ENCODE measurements at regions not wholly inside any gene's neighbourhood (a gene's known extent, or its start where the extent isn't known, plus 50 kb on each side); places are given as distances from the start of the nearest gene placed in this dataset.
"Not testable (repeated sequence)": the region's sequence is repeated elsewhere in the genome, so short reads cannot be mapped to it uniquely, and the experiment has no call there.

DNA sequence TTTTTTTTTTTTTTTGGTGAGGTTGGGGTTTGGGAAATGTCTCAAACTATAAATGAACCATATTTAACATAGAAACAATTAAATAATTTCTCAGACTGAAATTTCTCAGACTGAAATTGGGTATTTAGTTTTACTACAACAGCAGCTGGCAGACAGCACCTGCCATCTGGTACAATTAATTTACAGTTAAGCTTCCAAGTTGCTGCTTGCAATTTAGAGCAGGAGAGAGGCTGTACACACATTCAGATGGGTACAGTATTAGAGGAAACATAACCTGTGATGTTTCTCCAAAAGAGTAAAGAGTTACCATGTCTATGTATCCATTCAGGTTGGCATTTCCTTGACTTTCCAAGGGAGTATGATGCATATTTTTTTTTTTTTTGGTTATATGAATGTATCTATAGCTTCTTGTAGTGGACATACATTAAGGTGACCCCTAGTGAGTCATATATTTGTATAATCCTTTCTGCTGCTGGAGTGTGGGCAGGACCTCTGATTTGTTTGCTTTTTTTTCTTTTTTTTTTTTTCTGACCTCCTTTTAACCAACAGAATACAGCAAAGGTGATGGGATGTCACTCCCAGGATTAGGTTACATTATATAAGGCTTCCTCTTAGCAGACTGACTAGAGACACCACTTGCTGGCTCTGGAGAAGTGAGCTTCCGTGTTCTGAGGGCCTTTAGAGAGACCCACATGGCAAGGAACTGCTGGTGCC, 201.7 kb downstream of the PTH2R start:
- no peak for DNase-seq (ENCODE audit: low spot score)

DNA sequence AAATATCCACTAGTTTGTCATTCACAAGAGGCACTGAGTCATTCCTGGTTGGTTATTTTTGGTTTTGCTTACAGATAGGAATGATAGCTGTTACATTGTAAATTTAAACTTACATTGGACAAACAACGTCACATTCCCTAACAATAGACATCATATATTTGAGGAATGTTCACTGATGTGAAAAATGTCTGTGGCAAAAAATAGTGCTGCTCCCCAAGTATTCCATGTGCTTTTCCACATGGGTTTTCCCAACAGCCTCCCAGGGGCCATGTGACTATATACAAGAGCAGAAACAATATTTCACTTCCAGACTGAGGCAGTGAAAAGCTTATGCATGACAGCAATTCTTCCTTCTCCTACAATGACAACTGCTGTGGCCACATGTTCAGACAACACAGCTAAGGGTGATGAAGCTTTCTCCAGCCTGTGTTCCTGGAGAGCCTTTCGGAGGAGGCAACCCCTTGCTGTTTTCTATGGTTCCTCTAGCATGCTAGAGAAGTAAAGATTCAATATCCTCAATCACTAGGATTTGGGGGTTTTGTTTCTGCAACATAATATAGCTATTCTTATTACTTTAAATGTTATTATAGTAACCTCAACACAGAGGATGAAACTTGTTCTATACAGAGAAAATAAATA, 202.7 kb downstream of the PTH2R start:
- no peak for DNase-seq (ENCODE audit: low spot score)

DNA sequence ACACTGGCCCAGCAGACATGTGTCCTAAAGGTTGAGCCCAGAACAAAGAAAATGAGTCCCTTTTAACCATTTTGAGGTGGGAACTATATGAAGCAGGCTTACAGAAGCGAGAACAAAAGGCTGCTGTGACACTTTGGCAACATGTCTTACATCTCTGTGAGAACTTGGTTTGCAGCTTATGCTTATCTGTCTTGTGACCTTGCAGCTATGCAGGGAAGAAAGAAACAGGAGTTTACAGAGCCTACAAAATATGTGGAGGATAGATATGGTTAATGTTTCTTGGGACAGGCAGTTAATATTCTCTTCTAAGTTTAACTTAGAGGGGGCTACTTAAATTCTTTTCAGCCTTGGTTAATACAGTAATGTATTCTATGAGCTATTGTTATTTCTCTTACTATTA, 209.1 kb downstream of the PTH2R start:
- DNase-seq (ENCODE audit: low spot score), result not testable (repeated sequence)

DNA sequence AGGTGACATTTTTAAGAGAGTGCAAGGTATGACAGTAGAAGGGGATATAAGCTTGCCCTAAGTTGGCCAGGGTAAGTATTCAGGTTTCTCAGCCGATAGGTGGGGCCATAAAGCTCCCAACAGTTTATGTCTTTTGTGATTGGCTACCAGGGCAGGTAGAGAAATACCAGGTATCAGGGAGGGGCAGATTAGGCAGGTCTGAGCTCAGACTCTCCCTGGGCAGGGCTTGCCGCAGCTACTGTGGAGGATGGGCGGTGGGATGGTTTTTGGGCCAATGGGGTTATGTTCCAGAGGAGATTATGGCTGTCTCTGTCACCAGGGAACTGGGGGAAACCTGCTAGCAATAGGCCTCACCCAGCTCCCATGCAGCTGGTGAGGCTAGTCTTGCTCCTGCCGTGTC, 211.6 kb downstream of the PTH2R start:
- DNase-seq (ENCODE audit: low spot score), result no peak

DNA sequence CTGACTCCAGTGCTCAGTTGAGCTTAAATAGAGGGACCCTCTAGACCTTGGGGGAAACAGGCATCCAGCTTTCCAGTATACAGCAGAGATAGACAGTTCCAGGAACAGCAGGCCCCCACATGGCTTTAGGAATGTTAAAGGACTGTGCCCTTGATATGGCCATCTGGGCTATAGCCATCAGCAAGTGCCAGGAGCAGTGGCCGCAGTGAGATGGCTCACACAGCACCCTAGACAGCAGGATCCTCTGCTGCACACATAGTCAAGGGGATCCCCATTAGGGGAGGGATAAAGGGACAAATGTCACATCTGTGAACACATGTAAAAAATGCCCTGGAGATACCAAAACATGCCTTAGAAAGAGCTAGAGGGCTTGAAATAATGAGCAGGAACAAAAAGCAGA, 213.4 kb downstream of the PTH2R start:
- no peak for DNase-seq (ENCODE audit: low spot score)

DNA sequence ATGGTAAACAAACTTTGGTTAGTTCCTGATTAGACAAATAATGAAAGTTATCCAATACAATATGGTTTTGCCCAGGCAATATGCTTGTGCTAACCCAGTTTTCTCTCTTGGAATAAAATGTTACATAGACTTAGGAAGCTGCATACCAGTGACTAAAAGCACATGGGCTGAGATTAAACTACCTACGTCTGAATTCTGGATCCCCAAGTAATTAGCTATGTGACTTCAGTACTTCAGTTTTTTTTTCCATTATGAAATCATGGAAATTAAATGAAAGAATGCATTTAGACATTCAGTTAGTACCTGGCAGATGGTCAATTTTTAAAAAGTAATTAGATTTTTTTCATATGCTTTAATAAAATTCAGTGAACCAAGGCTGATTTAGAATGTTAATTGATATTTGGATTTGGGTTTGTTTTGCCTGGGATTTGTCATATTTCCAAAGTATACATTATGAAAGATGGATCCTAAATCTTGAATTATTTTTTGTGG, 213.9 kb downstream of the PTH2R start:
- no peak for DNase-seq (ENCODE audit: low spot score)

DNA sequence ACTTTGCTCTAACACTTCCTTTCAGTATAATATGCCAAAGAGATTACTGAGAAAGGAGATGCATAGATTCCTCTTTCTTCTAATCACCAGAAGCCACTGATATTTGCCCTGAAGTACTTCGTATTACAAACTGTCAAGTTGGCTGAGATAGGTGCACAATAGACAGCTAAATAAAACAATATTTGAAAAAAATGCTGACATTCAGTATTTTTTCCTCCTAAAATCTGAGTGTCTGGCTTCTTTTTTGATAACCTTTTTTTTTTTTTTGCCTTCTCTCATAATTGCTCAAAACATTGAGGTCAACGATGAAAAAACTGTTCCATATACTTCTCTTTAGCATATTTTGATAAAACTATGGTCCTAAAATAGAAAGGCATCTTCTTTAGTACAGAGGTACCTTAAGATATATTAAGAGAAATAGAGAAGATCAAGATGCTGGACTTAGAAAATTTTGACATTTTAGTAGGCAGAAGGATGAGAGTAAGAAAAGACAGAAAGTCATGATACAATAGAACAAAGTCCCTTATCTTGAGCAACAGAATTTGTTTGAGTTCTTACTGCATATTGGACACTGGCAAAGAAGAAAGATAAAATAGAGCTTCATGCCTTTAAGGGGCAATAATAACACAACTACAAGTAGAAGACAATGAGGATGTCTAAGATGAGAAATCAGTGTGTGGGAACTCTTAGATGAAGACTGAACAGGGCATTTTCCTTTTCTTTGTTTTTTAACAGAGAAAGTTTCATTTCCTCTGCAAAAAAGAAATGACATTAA, 220.7 kb downstream of the PTH2R start:
- no peak for DNase-seq (ENCODE audit: low spot score)

DNA sequence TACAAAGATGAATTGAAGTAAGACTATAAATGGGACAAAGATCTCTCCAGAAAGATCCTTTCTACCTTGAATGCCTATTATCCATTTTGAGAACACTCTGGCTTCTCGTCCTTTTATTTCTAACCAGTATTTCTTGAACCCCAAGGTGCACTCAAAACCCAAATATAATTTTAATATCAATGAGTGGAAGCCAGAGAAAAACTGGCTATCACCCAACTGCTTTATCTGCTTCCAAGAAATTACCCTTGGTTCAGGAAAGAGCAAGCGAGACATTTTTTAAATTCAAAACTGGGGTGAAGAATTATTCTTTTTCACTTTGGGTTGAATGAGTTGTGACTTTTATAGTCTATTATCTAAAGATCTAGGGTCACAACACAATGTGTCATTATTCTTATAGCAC, 221.3 kb downstream of the PTH2R start:
- DNase-seq (ENCODE audit: low spot score), result no peak

DNA sequence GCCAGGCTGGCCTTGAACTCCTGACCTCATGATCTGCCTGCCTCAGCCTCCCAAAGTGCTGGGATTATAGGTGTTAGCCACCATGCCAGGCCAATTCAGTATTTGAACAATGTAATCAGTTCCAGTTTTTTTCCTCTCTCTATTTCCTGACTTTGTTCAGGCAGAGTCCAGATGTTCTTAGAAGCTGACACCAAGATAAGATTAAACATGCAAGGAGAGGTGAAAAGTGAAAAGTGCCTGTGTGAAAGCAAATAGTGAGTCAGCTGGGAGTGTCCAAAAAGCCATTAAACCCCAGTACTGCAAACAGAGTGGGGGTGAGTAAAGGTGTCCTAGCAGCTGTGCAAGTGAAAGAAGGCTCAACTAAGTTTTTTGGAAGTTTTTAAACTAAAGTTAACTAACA, 231.5 kb downstream of the PTH2R start:
- DNase-seq (ENCODE audit: low spot score), result peak; percentile 40

DNA sequence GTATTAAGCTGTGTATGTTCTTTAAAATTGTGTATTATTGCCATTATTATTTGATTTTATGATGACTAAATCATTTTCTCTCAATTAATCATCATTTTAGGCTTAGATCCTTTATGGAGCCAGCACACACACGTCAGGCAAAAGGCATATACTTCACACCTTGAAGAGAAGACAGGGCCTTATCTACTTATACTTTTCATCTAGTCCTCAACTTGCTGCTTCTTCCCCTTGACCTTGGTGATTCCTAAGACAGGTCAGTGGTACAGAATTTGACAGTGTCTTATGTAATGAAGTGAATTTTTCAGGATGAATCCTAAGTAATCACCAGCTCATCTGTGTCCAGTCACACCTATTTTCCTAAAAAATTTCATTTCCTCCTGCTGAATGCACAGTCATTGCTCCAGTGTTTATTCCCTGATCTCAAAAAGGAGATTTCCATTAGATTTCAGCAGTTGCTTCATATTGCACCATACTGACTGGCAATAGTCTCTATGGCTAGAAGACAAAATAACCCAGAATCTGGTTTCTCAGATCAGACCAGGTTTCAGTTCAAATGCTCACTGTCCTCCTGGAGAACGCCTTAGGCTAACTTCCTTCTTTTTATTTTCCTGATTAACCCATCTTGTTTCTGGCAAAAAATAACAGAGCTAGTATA, 235.7 kb downstream of the PTH2R start:
- DNase-seq (ENCODE audit: low spot score), result no peak

DNA sequence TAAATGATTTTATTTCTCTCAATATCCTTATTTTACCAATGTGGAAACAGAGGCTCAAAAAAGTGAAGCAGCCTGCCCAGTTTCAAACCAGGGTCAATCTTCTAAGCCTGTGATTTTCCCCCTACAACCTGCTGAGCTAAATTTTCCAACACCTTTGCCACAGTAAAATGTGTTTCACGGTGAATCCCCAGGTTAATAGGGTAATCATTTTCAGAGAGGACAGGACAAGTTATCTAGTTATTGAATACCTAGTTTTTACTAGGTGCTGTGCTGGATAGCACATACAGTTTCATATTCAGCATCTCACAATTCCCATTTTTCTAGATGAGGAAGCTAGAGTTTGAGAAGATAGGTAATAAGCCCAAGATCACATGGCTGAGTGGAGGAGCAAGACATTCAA, 236.6 kb downstream of the PTH2R start:
- no peak for DNase-seq (ENCODE audit: low spot score)

DNA sequence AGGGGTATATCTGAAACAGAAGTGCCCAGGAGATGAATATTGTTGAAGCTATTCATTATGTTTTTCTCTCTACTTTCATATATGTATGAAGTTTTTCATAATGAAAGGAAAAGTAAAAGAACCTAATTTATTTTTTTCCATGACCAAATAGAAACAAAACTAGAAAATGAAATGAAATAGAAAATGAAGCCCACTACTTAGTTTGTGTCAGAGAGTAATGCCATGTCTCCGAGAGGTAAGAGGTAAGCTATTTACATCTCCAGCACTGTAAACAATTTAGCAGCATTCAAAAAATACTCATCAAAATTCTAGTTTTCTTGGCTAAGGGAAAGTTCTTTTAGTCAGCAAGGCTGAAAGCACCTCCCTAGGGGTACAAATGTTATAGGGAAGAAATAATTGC, 238.6 kb downstream of the PTH2R start:
- DNase-seq (ENCODE audit: low spot score), result no peak

DNA sequence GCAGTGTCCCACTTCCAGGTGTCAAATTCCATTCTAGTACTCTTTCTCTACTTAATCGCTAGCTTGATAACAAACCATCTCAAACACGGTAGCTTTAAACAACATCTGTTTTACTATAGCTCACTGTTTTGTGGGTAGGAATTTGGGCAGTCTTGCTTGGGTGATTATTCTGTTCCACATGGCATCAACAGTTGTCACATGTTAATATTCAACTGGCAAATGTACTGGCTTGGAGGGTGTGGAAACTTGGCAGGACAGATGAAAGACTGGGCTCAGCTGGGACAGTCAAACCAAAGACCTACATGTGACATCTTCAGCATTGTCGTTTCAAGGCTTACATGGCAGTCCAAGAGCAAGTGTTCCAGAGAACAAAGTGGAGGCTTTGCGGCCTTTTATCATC, 241.8 kb downstream of the PTH2R start:
- peak; percentile 24 for DNase-seq (ENCODE audit: low spot score)

DNA sequence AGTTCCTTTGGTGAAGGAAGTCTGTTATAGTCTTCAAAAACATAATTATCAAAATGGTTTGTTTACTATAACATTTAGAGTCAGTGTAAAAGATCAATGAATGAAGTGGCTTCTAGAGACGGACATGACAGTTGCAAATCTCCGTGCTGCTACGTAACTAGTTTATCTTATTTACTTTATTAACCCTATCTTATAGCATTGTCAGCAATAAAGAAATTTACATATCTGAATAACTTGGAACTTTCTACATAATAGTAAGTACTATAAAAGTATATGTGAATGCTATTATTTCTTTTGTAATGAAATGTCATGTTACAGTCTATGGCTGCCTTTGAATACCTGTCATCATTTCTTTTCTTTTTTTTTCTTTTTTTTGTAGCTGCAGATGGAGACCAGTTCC, 246.8 kb downstream of the PTH2R start:
- DNase-seq (ENCODE audit: low spot score), result no peak

DNA sequence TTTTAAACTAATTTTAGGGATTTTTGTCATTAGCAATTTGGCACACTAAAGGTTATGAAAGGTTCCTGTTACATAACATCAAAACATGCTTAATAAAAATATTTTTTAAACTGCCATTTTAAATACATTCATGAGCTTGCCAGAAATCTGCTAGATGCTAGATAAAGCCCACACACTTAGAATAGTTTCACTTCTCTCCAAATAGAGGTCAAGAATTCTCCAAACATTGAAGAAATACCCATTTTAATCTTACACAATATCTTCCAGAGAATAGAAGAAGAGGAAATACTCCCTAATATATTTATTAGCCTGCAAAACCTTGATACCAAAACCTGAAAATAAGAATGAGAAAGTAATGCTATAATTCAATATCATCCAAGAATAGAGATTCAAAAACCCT, 247.5 kb downstream of the PTH2R start:
- DNase-seq (ENCODE audit: low spot score), result no peak

DNA sequence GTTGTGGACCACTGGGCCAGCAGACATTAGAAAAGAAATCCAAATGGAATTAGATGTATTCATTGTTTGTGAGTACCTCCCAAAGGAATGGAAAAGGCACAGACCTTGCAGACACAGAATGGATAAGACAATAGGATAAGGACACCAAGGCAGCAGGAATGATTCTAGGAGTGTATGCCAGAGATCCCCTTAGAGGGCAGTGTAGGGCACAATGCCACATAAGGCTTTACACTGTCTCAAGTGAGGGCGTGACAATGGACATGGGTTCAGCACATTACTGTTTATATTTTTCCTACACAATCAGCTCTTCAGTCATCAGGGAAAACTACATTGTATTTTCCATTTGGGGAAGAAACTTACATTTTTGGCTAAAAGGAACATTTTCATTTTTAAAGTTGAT, 250.9 kb downstream of the PTH2R start:
- no peak for DNase-seq (ENCODE audit: low spot score)

DNA sequence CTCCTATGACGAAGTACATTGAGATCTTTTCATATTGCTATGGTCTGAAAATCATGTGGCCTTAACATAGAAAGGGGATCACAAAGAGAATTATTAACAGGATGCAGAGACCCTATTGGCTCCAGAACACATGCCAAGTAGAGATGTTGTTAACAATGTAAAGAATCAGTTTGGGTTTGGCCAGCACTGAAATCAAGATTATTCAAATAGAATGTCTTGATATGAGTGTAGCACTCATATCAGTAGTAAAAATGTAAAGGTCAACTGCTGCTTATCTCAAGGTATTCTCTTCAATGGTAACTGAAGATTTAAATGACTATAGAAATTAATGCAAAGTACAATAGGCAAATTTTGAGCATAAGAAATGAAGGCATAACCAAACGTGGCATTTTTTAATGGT, 262.8 kb downstream of the PTH2R start:
- no peak for DNase-seq (ENCODE audit: low spot score)

DNA sequence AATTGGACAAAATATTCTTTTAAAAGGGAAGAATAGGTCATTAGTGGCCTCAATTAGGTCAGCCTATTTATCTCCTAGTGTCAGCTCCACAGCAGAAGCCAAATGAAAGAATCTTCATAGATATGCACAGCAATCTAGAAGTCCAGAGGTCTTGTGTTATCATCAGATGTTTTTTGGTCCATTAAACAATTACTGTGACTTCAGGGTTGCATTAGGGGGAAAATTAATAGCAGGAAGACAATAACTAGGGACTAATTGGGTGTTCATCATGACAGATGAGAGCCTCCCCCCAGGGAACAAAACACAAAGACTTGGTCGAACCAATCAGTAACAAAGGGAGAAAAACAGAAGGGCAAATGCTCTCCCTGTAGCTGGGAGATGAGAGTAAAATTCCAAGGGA, 264.7 kb downstream of the PTH2R start:
- DNase-seq (ENCODE audit: low spot score), result no peak

DNA sequence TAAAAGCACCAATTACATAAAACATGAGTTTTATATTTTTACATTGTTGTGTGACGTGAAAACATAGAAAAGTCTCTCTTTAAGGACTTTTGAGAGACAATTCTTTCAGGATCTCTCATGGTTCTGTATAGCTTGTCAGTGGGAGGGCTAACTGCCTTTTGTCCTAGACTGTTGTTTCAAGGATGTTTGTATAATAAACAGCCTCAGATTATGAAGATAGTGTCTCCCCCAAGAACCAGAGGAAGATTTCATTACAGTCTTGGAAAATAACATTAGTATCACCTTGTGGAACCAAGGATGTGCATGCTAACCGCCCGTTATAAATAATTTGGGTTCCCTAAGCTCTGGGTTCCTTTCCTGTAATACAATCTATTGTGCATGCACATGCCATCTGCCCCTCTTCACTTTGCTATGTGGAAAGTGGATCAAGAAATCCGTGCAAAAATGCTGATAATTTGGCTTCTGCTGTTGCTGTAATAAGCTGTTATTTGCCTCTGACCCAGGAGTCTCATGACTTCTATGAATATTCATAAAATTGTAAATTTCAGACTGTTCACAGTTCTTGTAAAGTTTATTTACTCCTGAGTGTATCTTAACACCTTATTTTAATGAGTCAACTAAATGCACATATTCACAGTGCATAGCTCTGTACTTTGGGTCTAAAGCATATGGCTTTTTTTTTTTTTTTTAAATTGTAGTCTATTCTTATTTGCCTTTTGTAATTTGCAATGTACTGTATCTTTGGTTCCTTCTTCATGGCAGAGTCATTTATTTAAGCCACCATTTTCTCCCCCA, 265.5 kb downstream of the PTH2R start:
- no peak for DNase-seq (ENCODE audit: low spot score)

DNA sequence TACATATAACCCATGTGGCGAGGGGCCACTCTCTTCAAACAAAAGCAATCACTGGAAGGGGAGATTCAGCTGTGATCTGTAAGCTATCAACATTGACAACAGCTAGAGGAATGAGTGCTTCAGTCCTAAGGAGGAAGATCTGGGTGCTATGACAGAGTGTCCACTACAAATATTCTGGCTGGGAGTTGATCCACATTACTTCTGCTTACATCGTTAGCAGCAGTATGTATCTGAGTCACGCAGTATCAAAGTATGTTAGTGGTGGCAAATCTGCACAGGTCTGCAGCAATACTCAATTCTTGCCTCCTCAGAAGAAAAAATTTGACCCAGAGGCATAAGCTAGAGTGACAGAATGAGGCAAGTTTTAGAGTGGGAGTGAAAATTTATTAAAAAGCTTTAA, 267.0 kb downstream of the PTH2R start:
- DNase-seq (ENCODE audit: low spot score), result no peak

DNA sequence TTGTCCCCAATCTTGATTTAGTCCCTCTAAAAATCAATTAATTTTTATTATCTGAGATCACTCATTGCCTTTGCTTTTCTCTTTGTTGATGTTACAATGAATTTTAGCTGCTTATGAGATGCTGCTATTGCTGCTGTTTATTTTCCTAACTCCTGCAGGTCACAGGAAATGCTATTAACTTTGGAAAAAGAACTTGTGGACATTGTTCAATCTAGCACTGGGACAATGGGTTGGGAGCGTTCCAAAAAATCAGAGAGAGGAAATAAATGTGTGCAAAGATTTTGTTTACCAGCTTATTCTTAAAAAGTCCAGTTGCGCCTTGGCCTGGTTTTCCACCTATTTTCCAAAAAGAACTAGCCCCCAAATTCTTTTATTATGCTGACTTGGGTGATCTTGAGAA, 268.3 kb downstream of the PTH2R start:
- DNase-seq (ENCODE audit: low spot score), result peak; percentile 11

DNA sequence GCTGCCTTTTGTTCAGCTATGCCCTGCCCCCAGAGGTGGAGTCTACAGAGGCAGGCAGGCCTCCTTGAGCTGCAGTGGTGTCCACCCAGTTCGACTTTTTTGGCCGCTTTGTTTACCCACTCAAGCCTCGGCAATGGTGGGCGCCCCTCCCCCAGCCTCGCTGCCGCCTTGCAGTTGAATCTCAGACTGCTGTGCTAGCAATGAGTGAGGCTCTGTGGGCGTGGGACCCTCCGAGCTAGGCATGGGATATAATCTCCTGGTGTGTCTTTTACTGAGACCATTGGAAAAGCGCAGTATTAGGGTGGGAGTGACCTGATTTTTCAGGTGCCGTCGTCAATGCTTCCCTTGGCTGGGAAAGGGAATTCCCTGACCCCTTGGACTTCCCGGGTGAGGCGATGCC, 279.3 kb downstream of the PTH2R start:
- DNase-seq (ENCODE audit: low spot score), result not testable (repeated sequence)
